Suprapubic skin (tissue), 3 donors: ENCODE measurements at regions not wholly inside any gene's neighbourhood (a gene's known extent, or its start where the extent isn't known, plus 50 kb on each side); places are given as distances from the start of the nearest gene placed in this dataset.

ENCODE experiments used
- CTCF ChIP-seq, 2 donors: fragments of 200-600 bp in 1 of 2; fragments of 450-650 bp in 1 of 2; sonication (generic) in 1 of 2; IDR thresholded peaks; one replicate each; pipeline ENCODE4 v1.5.1; 2016 to 2019; ENCODE audit warnings: antibody characterized with exemption in 2 of 2, mild to moderate bottlenecking in 1 of 2, moderate library complexity in 1 of 2
- EP300 ChIP-seq: sonication (generic); formaldehyde crosslinking; IDR thresholded peaks from one replicate; pipeline ENCODE4 v1.6.1; 2017; ENCODE audit warnings: antibody characterized with exemption
- POLR2A ChIP-seq, 2 donors: fragments of 450-650 bp; IDR thresholded peaks; one replicate each; pipeline ENCODE4 v1.6.1; 2017; ENCODE audit warnings: antibody characterized with exemption in 2 of 2, mild to moderate bottlenecking in 2 of 2, moderate library complexity in 2 of 2

GRCh38 chr3:159114582-159114981 lies 312.7 kb downstream of the MFSD1 start:
- TF ChIP-seq CTCF (IDR thresholded peaks at IDR 0.05) (no peak), POLR2A (IDR thresholded peaks at IDR 0.05) (no peak), EP300 (no peak)
